D721Med (cell line): ENCODE measurements at regions not wholly inside any gene's neighbourhood (a gene's known extent, or its start where the extent isn't known, plus 50 kb on each side); places are given as distances from the start of the nearest gene placed in this dataset.

Source experiments
- DNase-seq: peaks from one replicate; pipeline ENCODE4 v3.0.0; 2011; ENCODE audit warnings: low spot score; ENCODE audit not compliant: insufficient read length
- FAIRE-seq: peaks from 2 replicates; lab custom pipeline; 2011; peaks lifted over from hg19 to GRCh38; lab: Jason Lieb, UNC
- CTCF ChIP-seq: IDR thresholded peaks from 2 replicates; pipeline ENCODE4 v1.5.1; 2012; ENCODE audit warnings: mild to moderate bottlenecking, control low read depth; ENCODE audit not compliant: insufficient read depth; ENCODE audit errors: missing control alignments

GRCh38 chr16:35414139-35414538 is 1954.7 kb downstream of the TP53TG3F start:
- TF ChIP-seq CTCF, result no peak
- DNase-seq, result no peak
- no peak for FAIRE-seq

GRCh38 chr16:35414563-35414962 is 1955.2 kb downstream of the TP53TG3F start:
- FAIRE-seq, result no peak
- DNase-seq, result no peak
- no peak for TF ChIP-seq CTCF

- no peak for TF ChIP-seq CTCF
- DNase-seq, result no peak
- no peak for FAIRE-seq
Observed at GRCh38 chr16:35425270-35425669, 1965.9 kb downstream of the TP53TG3F start.

- no peak for FAIRE-seq
- DNase-seq, result no peak
- peak; percentile 27 for TF ChIP-seq CTCF
Observed at GRCh38 chr16:35431829-35432663, 1972.6 kb downstream of the TP53TG3F start.

GRCh38 chr16:35440875-35441274 is 1981.5 kb downstream of the TP53TG3F start:
- TF ChIP-seq CTCF, result no peak
- no peak for DNase-seq
- no peak for FAIRE-seq

GRCh38 chr16:35447010-35447558 is 1987.7 kb downstream of the TP53TG3F start:
- FAIRE-seq (no peak), DNase-seq (no peak)
- TF ChIP-seq CTCF, result no peak

GRCh38 chr16:35449663-35450062 is 1990.3 kb downstream of the TP53TG3F start:
- DNase-seq (no peak), FAIRE-seq (no peak)

More at GRCh38 chr16:35449663-35450062, 1990.3 kb downstream of the TP53TG3F start:
- TF ChIP-seq CTCF, result no peak
